ENCODE measurements at regions not wholly inside any gene's neighbourhood (a gene's known extent, or its start where the extent isn't known, plus 50 kb on each side); places are given as distances from the start of the nearest gene placed in this dataset.
A peak's percentile ranks its signal among the peaks of the same experiment; 100 is the strongest.
"Not testable (repeated sequence)": the region's sequence is repeated elsewhere in the genome, so short reads cannot be mapped to it uniquely, and the experiment has no call there.

DNA sequence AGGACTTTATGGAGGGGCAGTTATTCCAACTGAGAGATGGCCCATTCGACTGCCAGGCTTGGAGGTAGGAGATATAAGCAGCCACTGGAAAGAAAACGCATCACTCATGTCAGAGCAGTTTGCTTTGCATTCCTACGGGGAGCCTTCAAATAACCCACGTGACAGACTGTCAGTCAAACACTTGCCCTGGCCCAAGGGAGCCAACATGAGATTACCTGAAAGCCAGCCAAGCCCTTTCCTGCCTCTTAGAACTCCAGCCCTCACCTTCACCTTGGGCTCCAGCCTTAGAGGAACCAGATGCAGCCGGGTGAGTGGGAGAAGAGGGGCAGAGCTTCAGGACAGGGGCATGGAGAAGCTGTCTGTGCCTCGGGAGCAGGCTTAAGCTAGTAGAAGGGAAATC, 95.3 kb upstream of the CXCL13 start:
- no peak for DNase-seq (ENCODE audit: low spot score)

DNA sequence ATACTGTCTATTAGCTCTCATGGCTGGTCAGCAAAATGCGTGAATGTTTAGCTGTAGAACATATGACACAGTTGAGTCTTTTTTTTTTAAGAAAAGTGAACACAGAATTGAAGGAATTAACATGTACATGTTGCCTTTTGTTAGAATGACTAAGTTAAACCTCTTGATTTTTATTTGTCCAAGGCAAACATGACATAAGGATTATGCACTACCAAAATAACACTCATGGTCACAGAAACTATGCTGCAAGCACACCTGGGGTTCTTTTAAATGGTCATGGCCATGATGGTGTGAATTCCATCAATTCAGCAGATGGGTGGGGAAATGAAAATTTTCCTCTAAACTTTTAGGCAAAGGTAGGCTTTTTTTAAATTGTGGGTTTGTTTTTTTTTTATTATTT, 80.1 kb upstream of the CXCL13 start:
- no peak for DNase-seq (ENCODE audit: low spot score)

GRCh38 chr4:77527900-77528299, 77.7 kb upstream of the CXCL13 start:
- DNase-seq (ENCODE audit: low spot score) = not testable (repeated sequence)

- peak; percentile 81 for DNase-seq (ENCODE audit: low spot score)
Observed at GRCh38 chr4:77538144-77538543, 67.5 kb upstream of the CXCL13 start.

- peak; percentile 74 for DNase-seq (ENCODE audit: low spot score)
Observed at GRCh38 chr4:77538574-77539157, 67.0 kb upstream of the CXCL13 start.

Measured in LoVo (cell line).